ENCODE measurements at regions not wholly inside any gene's neighbourhood (a gene's known extent, or its start where the extent isn't known, plus 50 kb on each side); places are given as distances from the start of the nearest gene placed in this dataset.

- H3K36me3 Mint-ChIP-seq (ENCODE audit: low read depth, unreplicated experiment): no peaks in the 10 kb centered on the region
- H3K27me3 Mint-ChIP-seq (ENCODE audit: unreplicated experiment): peaks cover 2% of the 10 kb centered on the region
- DNase-seq (ENCODE audit: low spot score): no peak
- no peak overlapping the region for H3K27ac Mint-ChIP-seq (ENCODE audit: unreplicated experiment)
- no peak for TF ChIP-seq CTCF (IDR thresholded peaks at IDR 0.05; ENCODE audit: unreplicated experiment)
- no peaks in the 10 kb centered on the region for H3K9me3 Mint-ChIP-seq (ENCODE audit: unreplicated experiment)
- no peak overlapping the region for H3K4me3 Mint-ChIP-seq (ENCODE audit: unreplicated experiment)
- H3K4me1 Mint-ChIP-seq (ENCODE audit: unreplicated experiment): no peaks in the 10 kb centered on the region
Measured at GRCh38 chr5:26578002-26578401, 460.4 kb downstream of the CDH9 start.

- Mint-ChIP-seq H3K9me3 (ENCODE audit: unreplicated experiment) (no peaks in the 10 kb centered on the region), H3K27me3 (ENCODE audit: unreplicated experiment) (peaks cover 3% of the 10 kb centered on the region), H3K4me1 (ENCODE audit: unreplicated experiment) (peaks cover 5% of the 10 kb centered on the region), H3K4me3 (ENCODE audit: unreplicated experiment) (no peak overlapping the region), H3K27ac (ENCODE audit: unreplicated experiment) (no peak overlapping the region), H3K36me3 (ENCODE audit: low read depth, unreplicated experiment) (no peaks in the 10 kb centered on the region)
- no peak for TF ChIP-seq CTCF (IDR thresholded peaks at IDR 0.05; ENCODE audit: unreplicated experiment)
- no peak for DNase-seq (ENCODE audit: low spot score)
Measured at GRCh38 chr5:26572480-26572879, 465.9 kb downstream of the CDH9 start.

GRCh38 chr5:26569929-26570258, 468.5 kb downstream of the CDH9 start:
- H3K27me3 Mint-ChIP-seq (ENCODE audit: unreplicated experiment): peaks cover 3% of the 10 kb centered on the region
- no peak overlapping the region for H3K4me3 Mint-ChIP-seq (ENCODE audit: unreplicated experiment)
- no peak overlapping the region for H3K27ac Mint-ChIP-seq (ENCODE audit: unreplicated experiment)
- H3K4me1 Mint-ChIP-seq (ENCODE audit: unreplicated experiment): peaks cover 5% of the 10 kb centered on the region
- DNase-seq (ENCODE audit: low spot score): no peak
- H3K9me3 Mint-ChIP-seq (ENCODE audit: unreplicated experiment): no peaks in the 10 kb centered on the region
- H3K36me3 Mint-ChIP-seq (ENCODE audit: low read depth, unreplicated experiment): no peaks in the 10 kb centered on the region
- no peak for TF ChIP-seq CTCF (IDR thresholded peaks at IDR 0.05; ENCODE audit: unreplicated experiment)

- no peaks in the 10 kb centered on the region for H3K36me3 Mint-ChIP-seq (ENCODE audit: low read depth, unreplicated experiment)
- H3K27me3 Mint-ChIP-seq (ENCODE audit: unreplicated experiment): peaks cover 3% of the 10 kb centered on the region
- no peak for DNase-seq (ENCODE audit: low spot score)
- H3K27ac Mint-ChIP-seq (ENCODE audit: unreplicated experiment): no peak overlapping the region
- H3K4me3 Mint-ChIP-seq (ENCODE audit: unreplicated experiment): no peak overlapping the region
- H3K4me1 Mint-ChIP-seq (ENCODE audit: unreplicated experiment): peaks cover 5% of the 10 kb centered on the region
- no peak for TF ChIP-seq CTCF (IDR thresholded peaks at IDR 0.05; ENCODE audit: unreplicated experiment)
- H3K9me3 Mint-ChIP-seq (ENCODE audit: unreplicated experiment): no peaks in the 10 kb centered on the region
Measured at GRCh38 chr5:26569241-26569928, 469.0 kb downstream of the CDH9 start.

- no peak for TF ChIP-seq CTCF (IDR thresholded peaks at IDR 0.05; ENCODE audit: unreplicated experiment)
- Mint-ChIP-seq H3K4me1 (ENCODE audit: unreplicated experiment) (peaks cover 5% of the 10 kb centered on the region), H3K9me3 (ENCODE audit: unreplicated experiment) (no peaks in the 10 kb centered on the region), H3K27me3 (ENCODE audit: unreplicated experiment) (peaks cover 3% of the 10 kb centered on the region), H3K36me3 (ENCODE audit: low read depth, unreplicated experiment) (no peaks in the 10 kb centered on the region), H3K27ac (ENCODE audit: unreplicated experiment) (no peak overlapping the region), H3K4me3 (ENCODE audit: unreplicated experiment) (no peak overlapping the region)
- DNase-seq (ENCODE audit: low spot score): no peak
Measured at GRCh38 chr5:26568316-26568715, 470.1 kb downstream of the CDH9 start.

Data from endothelial cell (in vitro differentiated cells).